HepG2 (cell line): ENCODE measurements at regions not wholly inside any gene's neighbourhood (a gene's known extent, or its start where the extent isn't known, plus 50 kb on each side); places are given as distances from the start of the nearest gene placed in this dataset.

Experiments
- ATF7 ChIP-seq, 2 experiments: fragments of 450-650 bp in 1 of 2; sonication (generic) in 1 of 2; formaldehyde crosslinking in 1 of 2; IDR thresholded peaks; 2 replicates each; pipeline versions ENCODE4 v1.4.0 to v1.6.1; 2016 to 2020; ENCODE audit warnings: antibody characterized with exemption in 1 of 2, mild to moderate bottlenecking in 1 of 2, missing genetic modification reagents in 1 of 2
- POLR2AphosphoS5 ChIP-seq: IDR thresholded peaks from 2 replicates; pipeline ENCODE4 v1.6.1; 2012; ENCODE audit warnings: low read depth, low read length
- ZNF639 ChIP-seq: conservative IDR thresholded peaks from 2 replicates; pipeline ENCODE4 v1.6.1; 2018; ENCODE audit warnings: missing genetic modification reagents

DNA sequence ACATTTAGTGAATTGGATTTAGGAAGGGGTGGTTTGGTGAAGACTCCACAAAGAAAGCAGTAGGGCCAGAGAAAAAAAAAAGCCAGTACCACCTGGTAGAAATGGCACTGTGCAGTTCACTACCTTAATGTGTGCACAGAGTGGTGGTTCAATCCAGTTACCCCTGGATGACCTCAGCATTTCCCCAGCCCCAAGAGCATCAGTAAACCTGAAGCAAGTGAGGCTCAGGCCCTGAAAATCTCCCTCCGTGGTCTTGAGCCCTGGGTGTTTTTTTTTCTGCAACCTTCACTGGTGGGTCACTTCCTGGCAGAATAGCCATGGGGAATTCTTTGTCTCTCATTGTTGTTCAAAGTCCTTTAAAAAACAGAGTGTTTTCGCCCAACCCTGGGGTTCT, 202.9 kb downstream of the GADD45G start:
- no peak for TF ChIP-seq POLR2AphosphoS5
- no peak for TF ChIP-seq ATF7 (IDR thresholded peaks at IDR 0.05)
- TF ChIP-seq ATF7 (CRISPR knock-in tag; IDR thresholded peaks at IDR 0.05), result no peak
- TF ChIP-seq ZNF639 (CRISPR knock-in tag), result no peak
